Stomach (tissue), 8 donors: ENCODE measurements at regions not wholly inside any gene's neighbourhood (a gene's known extent, or its start where the extent isn't known, plus 50 kb on each side); places are given as distances from the start of the nearest gene placed in this dataset.

ENCODE experiments used
- DNase-seq, 2 donors: peaks; one replicate each; pipeline versions ENCODE4 v3.0.0 to v3.0.0-alpha.2; 2013 to 2019
- H3K27ac ChIP-seq, 5 donors: fragments of 200-600 bp in 4 of 5; sonication (generic) in 4 of 5; one replicate each; pipeline ENCODE4 v1.5.1; 2013 to 2019; ENCODE audit warnings: mild to moderate bottlenecking in 1 of 5, moderate library complexity in 1 of 5
- H3K27me3 ChIP-seq, 3 donors: fragments of 200-600 bp; sonication (generic); one replicate each; pipeline ENCODE4 v1.5.1; 2017 to 2019; ENCODE audit warnings: mixed run types in 1 of 3
- H3K36me3 ChIP-seq, 4 donors: fragments of 200-600 bp; sonication (generic); 1 replicate in 3 of 4; 2 replicates in 1 of 4; pipeline ENCODE4 v1.5.1; 2016 to 2019
- H3K4me1 ChIP-seq, 4 donors: fragments of 200-600 bp; sonication (generic); one replicate each; pipeline ENCODE4 v1.5.1; 2016 to 2019
- H3K4me3 ChIP-seq, 4 donors: fragments of 200-600 bp; sonication (generic) in 3 of 4; one replicate each; pipeline ENCODE4 v1.5.1; 2016 to 2019; ENCODE audit warnings: mild to moderate bottlenecking in 1 of 4
- H3K9me3 ChIP-seq, 4 donors: fragments of 200-600 bp; sonication (generic); one replicate each; pipeline ENCODE4 v1.5.1; 2016 to 2019
- EP300 ChIP-seq: sonication (generic); formaldehyde crosslinking; IDR thresholded peaks from one replicate; pipeline ENCODE4 v1.6.1; 2017; ENCODE audit warnings: antibody characterized with exemption
- POLR2A ChIP-seq, 4 donors: fragments of 450-650 bp; IDR thresholded peaks; one replicate each; pipeline ENCODE4 v1.6.1; 2016; ENCODE audit warnings: antibody characterized with exemption in 4 of 4, control low read depth in 2 of 4, mild to moderate bottlenecking in 1 of 4, moderate library complexity in 1 of 4
- POLR2AphosphoS5 ChIP-seq, 3 donors: sonication (generic); formaldehyde crosslinking; IDR thresholded peaks; one replicate each; pipeline ENCODE4 v1.6.1; 2016; ENCODE audit warnings: antibody characterized with exemption in 3 of 3
- WGBS, 5 donors: extraction: QIAGEN DNeasy Blood & Tissue Kit in 3 of 5; methylation state at CpG; one replicate each; pipeline versions ENCODE4 v1.1.5 to v1.1.7; 2013 to 2018; 5-methylcytosine and 5-hydroxymethylcytosine counted together
- intact Hi-C: fragments of 100-400 bp; cut with DNase I; formaldehyde crosslinking; loops from one replicate; pipeline ENCODE4 v1.15.1; 2023; ENCODE audit warnings: low total_unique reads
- TF ChIP-seq, protein P1 (sequence below), 7 experiments: fragments of 450-650 bp in 4 of 7; fragments of 200-600 bp in 3 of 7; sonication (generic) in 3 of 7; IDR thresholded peaks; one replicate each; pipeline ENCODE4 v1.5.1; 2016 to 2019; ENCODE audit warnings: antibody characterized with exemption in 7 of 7, control low read depth in 2 of 7, mild to moderate bottlenecking in 1 of 7
- donor health status: healthy with polysubstance abuse.
- donor health status: Bipolar disorder and iron deficiency.
- donor health status: healthy.

- peak overlapping the region; percentile 2 to 88 (median 76) for H3K27ac ChIP-seq
- WGBS, 5 donors, result 85 to 97% (median 92%) methylated on average over 3 of the region's 3 CpGs
Observed at GRCh38 chr5:173777674-173778073, 110.5 kb upstream of the CPEB4 start.

GRCh38 chr5:173778152-173778782 is 109.9 kb upstream of the CPEB4 start:
- no peak for DNase-seq
- H3K36me3 ChIP-seq, result no peaks in the 10 kb centered on the region
- intact Hi-C loops, result no loop called here
- no peak overlapping the region for H3K4me3 ChIP-seq
- H3K27ac ChIP-seq, result peak overlapping the region; percentile 2 to 88 (median 76)
- H3K27me3 ChIP-seq, result no peaks in the 10 kb centered on the region
- H3K4me1 ChIP-seq, result peaks cover 20 to 38% (median 33%) of the 10 kb centered on the region in 4 donors
- 67 to 79% (median 74%) methylated on average over 6 of the region's 6 CpGs for WGBS, 5 donors
- no peaks in the 10 kb centered on the region for H3K9me3 ChIP-seq
- no peak for TF ChIP-seq EP300
- TF ChIP-seq, protein P1, sequence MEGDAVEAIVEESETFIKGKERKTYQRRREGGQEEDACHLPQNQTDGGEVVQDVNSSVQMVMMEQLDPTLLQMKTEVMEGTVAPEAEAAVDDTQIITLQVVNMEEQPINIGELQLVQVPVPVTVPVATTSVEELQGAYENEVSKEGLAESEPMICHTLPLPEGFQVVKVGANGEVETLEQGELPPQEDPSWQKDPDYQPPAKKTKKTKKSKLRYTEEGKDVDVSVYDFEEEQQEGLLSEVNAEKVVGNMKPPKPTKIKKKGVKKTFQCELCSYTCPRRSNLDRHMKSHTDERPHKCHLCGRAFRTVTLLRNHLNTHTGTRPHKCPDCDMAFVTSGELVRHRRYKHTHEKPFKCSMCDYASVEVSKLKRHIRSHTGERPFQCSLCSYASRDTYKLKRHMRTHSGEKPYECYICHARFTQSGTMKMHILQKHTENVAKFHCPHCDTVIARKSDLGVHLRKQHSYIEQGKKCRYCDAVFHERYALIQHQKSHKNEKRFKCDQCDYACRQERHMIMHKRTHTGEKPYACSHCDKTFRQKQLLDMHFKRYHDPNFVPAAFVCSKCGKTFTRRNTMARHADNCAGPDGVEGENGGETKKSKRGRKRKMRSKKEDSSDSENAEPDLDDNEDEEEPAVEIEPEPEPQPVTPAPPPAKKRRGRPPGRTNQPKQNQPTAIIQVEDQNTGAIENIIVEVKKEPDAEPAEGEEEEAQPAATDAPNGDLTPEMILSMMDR (IDR thresholded peaks at IDR 0.05), result no peak
- no peak for TF ChIP-seq POLR2A (IDR thresholded peaks at IDR 0.05)
- TF ChIP-seq POLR2AphosphoS5 (IDR thresholded peaks at IDR 0.05), result no peak

More at GRCh38 chr5:173777674-173778073, 110.5 kb upstream of the CPEB4 start:
- no peaks in the 10 kb centered on the region for H3K9me3 ChIP-seq
- no peak overlapping the region for H3K4me3 ChIP-seq
- H3K4me1 ChIP-seq, result peaks cover 18 to 32% (median 27%) of the 10 kb centered on the region in 4 donors
- TF ChIP-seq POLR2A (IDR thresholded peaks at IDR 0.05), result no peak
- no peak for TF ChIP-seq POLR2AphosphoS5 (IDR thresholded peaks at IDR 0.05)
- TF ChIP-seq, protein P1 (IDR thresholded peaks at IDR 0.05), result no peak
- TF ChIP-seq EP300, result no peak
- intact Hi-C loops, result no loop called here
- no peaks in the 10 kb centered on the region for H3K27me3 ChIP-seq
- H3K36me3 ChIP-seq, result no peaks in the 10 kb centered on the region
- DNase-seq, result no peak

DNA sequence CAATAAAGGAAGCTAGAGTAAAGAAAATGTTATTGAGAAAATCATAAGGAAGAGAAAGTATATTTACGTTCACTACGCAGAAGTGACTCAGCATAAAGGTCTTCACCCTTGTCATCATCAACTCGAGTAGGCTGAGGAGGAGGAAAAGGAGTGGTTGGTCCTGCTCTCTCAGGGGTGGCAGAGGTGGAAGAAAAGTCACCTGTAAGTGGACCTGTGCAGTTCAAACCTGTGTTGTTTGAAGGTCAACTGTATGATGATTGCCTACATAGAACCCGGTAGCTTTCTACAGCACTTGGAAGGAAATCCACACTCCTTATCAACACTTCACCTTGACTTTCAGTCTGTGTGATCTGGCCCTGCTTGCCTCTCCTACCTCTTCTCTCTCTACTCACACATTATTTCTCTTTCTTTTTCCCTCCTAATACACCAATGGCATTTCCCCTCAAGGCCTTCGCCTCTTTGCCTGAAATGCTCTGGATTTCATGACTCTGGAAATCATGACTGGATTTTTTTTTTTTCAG is 109.3 kb upstream of the CPEB4 start:
- WGBS, 5 donors, result 28 to 46% (median 35%) methylated on average over 5 of the region's 5 CpGs
- peak overlapping the region; percentile 76 to 88 (median 76) for H3K27ac ChIP-seq
- intact Hi-C loops, result no loop called here

More for the DNA sequence above, 109.3 kb upstream of the CPEB4 start:
- TF ChIP-seq, protein P1 (IDR thresholded peaks at IDR 0.05), result no peak
- TF ChIP-seq POLR2A (IDR thresholded peaks at IDR 0.05) (no peak), EP300 (no peak), POLR2AphosphoS5 (IDR thresholded peaks at IDR 0.05) (peak in 2 of 3 donors; percentile 42 to 74)
- H3K27me3 ChIP-seq, result no peaks in the 10 kb centered on the region
- H3K9me3 ChIP-seq, result no peaks in the 10 kb centered on the region
- H3K4me3 ChIP-seq, result no peak overlapping the region
- H3K36me3 ChIP-seq, result no peaks in the 10 kb centered on the region
- peak; percentile 43 to 78 for DNase-seq
- peaks cover 20 to 41% (median 34%) of the 10 kb centered on the region in 4 donors for H3K4me1 ChIP-seq
